GM21529 (cell line): ENCODE measurements at regions not wholly inside any gene's neighbourhood (a gene's known extent, or its start where the extent isn't known, plus 50 kb on each side); places are given as distances from the start of the nearest gene placed in this dataset.

Experiments used
- ATAC-seq: cut with Tn5 transposase; IDR thresholded peaks from one replicate; pipeline ENCODE4 v1.9.1; 2021; ENCODE audit not compliant: unreplicated experiment

- ATAC-seq = no peak
These were observed 192.4 kb upstream of the RORA start for GRCh38 chr15:61421470-61421869.

GRCh38 chr15:61420546-61420945, 191.4 kb upstream of the RORA start:
- ATAC-seq = no peak

GRCh38 chr15:61415617-61416120, 186.6 kb upstream of the RORA start:
- ATAC-seq = no peak

- no peak for ATAC-seq
These were observed 182.9 kb upstream of the RORA start for GRCh38 chr15:61411902-61412510.

- no peak for ATAC-seq
These were observed 181.6 kb upstream of the RORA start for GRCh38 chr15:61410662-61411061.

GRCh38 chr15:61404567-61404966, 175.5 kb upstream of the RORA start:
- ATAC-seq = no peak

GRCh38 chr15:61403884-61404283, 174.8 kb upstream of the RORA start:
- ATAC-seq = no peak

GRCh38 chr15:61401903-61402698, 173.0 kb upstream of the RORA start:
- no peak for ATAC-seq

GRCh38 chr15:61398310-61398709, 169.2 kb upstream of the RORA start:
- ATAC-seq = no peak

GRCh38 chr15:61396235-61396919, 167.3 kb upstream of the RORA start:
- ATAC-seq = no peak

GRCh38 chr15:61393949-61394348, 164.8 kb upstream of the RORA start:
- ATAC-seq = no peak

GRCh38 chr15:61393524-61393923, 164.4 kb upstream of the RORA start:
- no peak for ATAC-seq

- ATAC-seq = no peak
These were observed 161.0 kb upstream of the RORA start for GRCh38 chr15:61390138-61390537.

- no peak for ATAC-seq
These were observed 160.4 kb upstream of the RORA start for GRCh38 chr15:61389334-61390028.

GRCh38 chr15:61387675-61388074, 158.6 kb upstream of the RORA start:
- ATAC-seq = no peak

GRCh38 chr15:61383421-61383820, 154.3 kb upstream of the RORA start:
- ATAC-seq = no peak

- no peak for ATAC-seq
These were observed 153.8 kb upstream of the RORA start for GRCh38 chr15:61382927-61383326.

- no peak for ATAC-seq
These were observed 152.4 kb upstream of the RORA start for GRCh38 chr15:61381501-61381900.

- no peak for ATAC-seq
These were observed 151.2 kb upstream of the RORA start for GRCh38 chr15:61380270-61380669.

GRCh38 chr15:61379005-61379404, 149.9 kb upstream of the RORA start:
- ATAC-seq = no peak

GRCh38 chr15:61376961-61377360, 147.9 kb upstream of the RORA start:
- ATAC-seq = no peak
